Erythroblast (primary cell): ENCODE measurements at regions not wholly inside any gene's neighbourhood (a gene's known extent, or its start where the extent isn't known, plus 50 kb on each side); places are given as distances from the start of the nearest gene placed in this dataset.

Experiments used
- GATA1 ChIP-seq: IDR thresholded peaks from 2 replicates; pipeline ENCODE4 v1.6.1; 2011; ENCODE audit warnings: low read depth, mild to moderate bottlenecking, control low read depth, low read length, moderate library complexity
- POLR2A ChIP-seq: IDR thresholded peaks from 2 replicates; pipeline ENCODE4 v1.6.1; 2011; ENCODE audit warnings: mild to moderate bottlenecking, low read length

DNA sequence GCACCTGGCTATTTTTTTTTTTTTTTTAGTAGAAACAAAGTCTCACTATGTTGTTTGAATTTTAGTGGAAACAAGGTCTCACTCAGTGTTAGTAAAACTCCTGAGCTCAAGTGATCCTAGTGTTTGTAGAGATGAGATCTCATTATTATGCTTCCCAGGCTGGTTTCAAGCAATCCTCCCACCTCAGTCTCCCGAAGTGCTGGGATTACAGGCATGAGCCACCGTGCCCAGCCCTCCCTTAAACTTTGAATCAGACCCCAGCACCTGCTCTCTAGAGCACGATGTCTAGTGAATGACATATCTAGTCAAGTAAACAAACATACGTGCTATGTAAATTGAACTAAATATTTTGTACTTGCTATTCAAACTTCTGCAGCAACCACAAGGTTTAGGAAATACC is 105.6 kb upstream of the MYO3A start:
- TF ChIP-seq POLR2A (no peak), GATA1 (no peak)
